SK-N-SH treated with all-trans-retinoic acid at 6 μM for 48 hours (cell line): ENCODE measurements at regions not wholly inside any gene's neighbourhood (a gene's known extent, or its start where the extent isn't known, plus 50 kb on each side); places are given as distances from the start of the nearest gene placed in this dataset.

Source experiments
- ATAC-seq: fragments of 200-7000 bp; cut with Tn5 transposase; 3 replicates; pipeline ENCODE4 v1.9.1; 2020; ENCODE audit warnings: mild to moderate bottlenecking, moderate library complexity
- ARNTL ChIP-seq: fragments of 450-650 bp; formaldehyde crosslinking; IDR thresholded peaks from 2 replicates; pipeline ENCODE4 v1.5.0; 2020; ENCODE audit warnings: low read depth, mild to moderate bottlenecking, moderate library complexity, borderline replicate concordance
- CREB5 ChIP-seq: fragments of 250-450 bp; sonication (Bioruptor Pico); IDR thresholded peaks from 2 replicates; pipeline ENCODE4 v1.5.1; 2020; ENCODE audit warnings: low read depth, mild to moderate bottlenecking, moderate library complexity
- CSDC2 ChIP-seq: fragments of 250-450 bp; sonication (Bioruptor Pico); IDR thresholded peaks from 2 replicates; pipeline ENCODE4 v1.5.0; 2020; ENCODE audit warnings: mild to moderate bottlenecking, moderate library complexity
- CSRNP3 ChIP-seq: fragments of 250-450 bp; sonication (Bioruptor Pico); IDR thresholded peaks from 2 replicates; pipeline ENCODE4 v1.5.1; 2021; ENCODE audit warnings: mild to moderate bottlenecking, moderate library complexity
- ESRRG ChIP-seq: fragments of 250-450 bp; sonication (Bioruptor Pico); IDR thresholded peaks from 2 replicates; pipeline ENCODE4 v1.6.1; 2021; ENCODE audit warnings: mild to moderate bottlenecking
- GLIS3 ChIP-seq: fragments of 250-450 bp; sonication (Bioruptor Pico); IDR thresholded peaks from 2 replicates; pipeline ENCODE4 v1.5.0; 2020; ENCODE audit warnings: mild to moderate bottlenecking, moderate library complexity
- OSR1 ChIP-seq: fragments of 250-450 bp; sonication (Bioruptor Pico); IDR thresholded peaks from 2 replicates; pipeline ENCODE4 v1.8.0; 2022; ENCODE audit warnings: moderate library complexity, mild to moderate bottlenecking, inconsistent platforms
- POU6F1 ChIP-seq: fragments of 250-450 bp; sonication (Bioruptor Pico); IDR thresholded peaks from 2 replicates; pipeline ENCODE4 v1.8.0; 2021; ENCODE audit warnings: low read depth, mild to moderate bottlenecking, moderate library complexity, borderline replicate concordance
- PPARA ChIP-seq: fragments of 250-450 bp; sonication (Bioruptor Pico); IDR thresholded peaks from 2 replicates; pipeline ENCODE4 v1.5.0; 2020; ENCODE audit warnings: mild to moderate bottlenecking, borderline replicate concordance
- RARB ChIP-seq: fragments of 250-450 bp; sonication (Bioruptor Pico); IDR thresholded peaks from 2 replicates; pipeline ENCODE4 v1.8.0; 2021; ENCODE audit warnings: mild to moderate bottlenecking, moderate library complexity
- SNAI2 ChIP-seq: fragments of 250-450 bp; sonication (Bioruptor Pico); IDR thresholded peaks from 2 replicates; pipeline ENCODE4 v1.5.0; 2020; ENCODE audit warnings: mild to moderate bottlenecking, moderate library complexity
- TCF4 ChIP-seq: fragments of 250-450 bp; sonication (Bioruptor Pico); IDR thresholded peaks from 2 replicates; pipeline ENCODE4 v1.8.0; 2021; ENCODE audit warnings: mild to moderate bottlenecking, moderate library complexity, borderline replicate concordance
- TOX ChIP-seq: fragments of 250-450 bp; sonication (Bioruptor Pico); IDR thresholded peaks from 2 replicates; pipeline ENCODE4 v1.8.0; 2021; ENCODE audit warnings: mild to moderate bottlenecking, moderate library complexity, borderline replicate concordance
- ZFP3 ChIP-seq: fragments of 250-450 bp; sonication (Bioruptor Pico); IDR thresholded peaks from 2 replicates; pipeline ENCODE4 v1.5.0; 2020; ENCODE audit warnings: mild to moderate bottlenecking, moderate library complexity
- ZFP30 ChIP-seq: fragments of 450-650 bp; formaldehyde crosslinking; IDR thresholded peaks from 2 replicates; pipeline ENCODE4 v1.5.0; 2022; ENCODE audit warnings: mild to moderate bottlenecking, moderate library complexity
- ZNF565 ChIP-seq: fragments of 450-650 bp; formaldehyde crosslinking; conservative IDR thresholded peaks from 2 replicates; pipeline ENCODE4 v1.5.0; 2020; ENCODE audit warnings: low read depth, mild to moderate bottlenecking, moderate library complexity
- ZNF70 ChIP-seq: fragments of 450-650 bp; formaldehyde crosslinking; IDR thresholded peaks from 2 replicates; pipeline ENCODE4 v1.5.0; 2020; ENCODE audit warnings: mild to moderate bottlenecking, moderate library complexity
- ZNF8 ChIP-seq: fragments of 450-650 bp; formaldehyde crosslinking; IDR thresholded peaks from 2 replicates; pipeline ENCODE4 v1.5.0; 2020; ENCODE audit warnings: mild to moderate bottlenecking, moderate library complexity
- TF ChIP-seq, protein P1 (sequence below): fragments of 250-450 bp; sonication (Bioruptor Pico); IDR thresholded peaks from 2 replicates; pipeline ENCODE4 v1.8.0; 2020; ENCODE audit warnings: mild to moderate bottlenecking, moderate library complexity, borderline replicate concordance
- TF ChIP-seq, protein P2 (sequence below): fragments of 250-450 bp; sonication (Bioruptor Pico); IDR thresholded peaks from 2 replicates; pipeline ENCODE4 v1.5.0; 2020; ENCODE audit warnings: mild to moderate bottlenecking, moderate library complexity

GRCh38 chr17:70577456-70577855 lies 408.1 kb downstream of the KCNJ2 start:
- no peak for ATAC-seq
- TF ChIP-seq SNAI2 (CRISPR knock-in tag): no peak
- no peak for TF ChIP-seq ARNTL
- no peak for TF ChIP-seq CSRNP3

DNA sequence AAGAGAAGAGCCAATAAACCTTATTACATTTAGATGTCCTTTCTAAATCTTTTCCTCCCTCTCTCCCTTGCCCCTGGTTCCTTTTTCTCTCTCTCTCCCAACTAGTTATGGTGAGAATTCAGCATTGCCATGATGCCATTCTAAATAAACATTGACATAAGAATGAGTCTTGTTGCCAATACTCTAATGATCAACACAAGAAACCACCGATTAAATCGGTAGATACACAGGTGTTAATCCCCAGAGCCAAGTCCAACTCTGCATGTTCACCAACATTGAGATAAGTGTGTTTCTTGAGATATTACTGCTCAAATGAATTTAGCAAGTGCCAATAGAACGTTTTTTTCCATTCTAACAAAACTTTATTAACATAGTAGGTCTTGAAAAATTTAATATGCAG lies 412.1 kb downstream of the KCNJ2 start:
- no peak for ATAC-seq
- no peak for TF ChIP-seq CSDC2 (CRISPR knock-in tag)
- no peak for TF ChIP-seq ZNF70 (CRISPR knock-in tag)
- TF ChIP-seq RARB (CRISPR knock-in tag): no peak
- no peak for TF ChIP-seq PPARA (CRISPR knock-in tag)
- TF ChIP-seq GLIS3 (CRISPR knock-in tag): no peak
- TF ChIP-seq TOX (CRISPR knock-in tag): no peak
- no peak for TF ChIP-seq CSRNP3
- no peak for TF ChIP-seq ZFP30
- TF ChIP-seq SNAI2 (CRISPR knock-in tag): no peak
- TF ChIP-seq POU6F1 (CRISPR knock-in tag): no peak
- TF ChIP-seq, protein P1, sequence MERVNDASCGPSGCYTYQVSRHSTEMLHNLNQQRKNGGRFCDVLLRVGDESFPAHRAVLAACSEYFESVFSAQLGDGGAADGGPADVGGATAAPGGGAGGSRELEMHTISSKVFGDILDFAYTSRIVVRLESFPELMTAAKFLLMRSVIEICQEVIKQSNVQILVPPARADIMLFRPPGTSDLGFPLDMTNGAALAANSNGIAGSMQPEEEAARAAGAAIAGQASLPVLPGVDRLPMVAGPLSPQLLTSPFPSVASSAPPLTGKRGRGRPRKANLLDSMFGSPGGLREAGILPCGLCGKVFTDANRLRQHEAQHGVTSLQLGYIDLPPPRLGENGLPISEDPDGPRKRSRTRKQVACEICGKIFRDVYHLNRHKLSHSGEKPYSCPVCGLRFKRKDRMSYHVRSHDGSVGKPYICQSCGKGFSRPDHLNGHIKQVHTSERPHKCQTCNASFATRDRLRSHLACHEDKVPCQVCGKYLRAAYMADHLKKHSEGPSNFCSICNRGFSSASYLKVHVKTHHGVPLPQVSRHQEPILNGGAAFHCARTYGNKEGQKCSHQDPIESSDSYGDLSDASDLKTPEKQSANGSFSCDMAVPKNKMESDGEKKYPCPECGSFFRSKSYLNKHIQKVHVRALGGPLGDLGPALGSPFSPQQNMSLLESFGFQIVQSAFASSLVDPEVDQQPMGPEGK (CRISPR knock-in tag): no peak
- TF ChIP-seq CREB5 (CRISPR knock-in tag): no peak
- no peak for TF ChIP-seq ZNF565 (CRISPR knock-in tag)
- TF ChIP-seq ARNTL: no peak
- no peak for TF ChIP-seq OSR1
- TF ChIP-seq TCF4 (CRISPR knock-in tag): no peak

GRCh38 chr17:70582777-70583176 lies 413.4 kb downstream of the KCNJ2 start:
- ATAC-seq: no peak
- TF ChIP-seq ARNTL (no peak), CREB5 (CRISPR knock-in tag) (no peak)

DNA sequence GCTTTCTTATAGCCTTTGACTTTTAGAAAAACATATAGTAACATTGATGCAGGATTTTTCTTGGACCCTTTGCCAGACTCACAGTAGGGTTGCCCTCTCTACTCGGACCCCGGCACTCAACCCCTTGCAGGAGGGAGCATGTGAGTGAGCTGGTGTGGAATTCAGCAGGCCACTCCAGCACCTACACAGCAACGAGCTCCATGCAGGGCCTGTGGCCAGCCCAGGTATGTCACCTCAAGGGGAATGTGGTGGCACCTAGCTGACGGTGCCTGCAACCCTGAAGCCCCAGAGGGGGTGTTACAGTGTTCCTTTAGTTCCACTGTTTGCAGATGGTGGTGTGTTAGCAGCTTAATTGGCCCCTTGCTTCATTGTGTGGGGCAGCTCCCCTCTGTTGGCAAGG lies 414.9 kb downstream of the KCNJ2 start:
- TF ChIP-seq ZNF8 (CRISPR knock-in tag) (no peak), RARB (CRISPR knock-in tag) (no peak), OSR1 (no peak), ZNF70 (CRISPR knock-in tag) (no peak), ESRRG (CRISPR knock-in tag) (no peak), CREB5 (CRISPR knock-in tag) (no peak), POU6F1 (CRISPR knock-in tag) (no peak), TOX (CRISPR knock-in tag) (no peak), ZFP3 (CRISPR knock-in tag) (no peak), PPARA (CRISPR knock-in tag) (no peak), TCF4 (CRISPR knock-in tag) (no peak)
- TF ChIP-seq, protein P2, sequence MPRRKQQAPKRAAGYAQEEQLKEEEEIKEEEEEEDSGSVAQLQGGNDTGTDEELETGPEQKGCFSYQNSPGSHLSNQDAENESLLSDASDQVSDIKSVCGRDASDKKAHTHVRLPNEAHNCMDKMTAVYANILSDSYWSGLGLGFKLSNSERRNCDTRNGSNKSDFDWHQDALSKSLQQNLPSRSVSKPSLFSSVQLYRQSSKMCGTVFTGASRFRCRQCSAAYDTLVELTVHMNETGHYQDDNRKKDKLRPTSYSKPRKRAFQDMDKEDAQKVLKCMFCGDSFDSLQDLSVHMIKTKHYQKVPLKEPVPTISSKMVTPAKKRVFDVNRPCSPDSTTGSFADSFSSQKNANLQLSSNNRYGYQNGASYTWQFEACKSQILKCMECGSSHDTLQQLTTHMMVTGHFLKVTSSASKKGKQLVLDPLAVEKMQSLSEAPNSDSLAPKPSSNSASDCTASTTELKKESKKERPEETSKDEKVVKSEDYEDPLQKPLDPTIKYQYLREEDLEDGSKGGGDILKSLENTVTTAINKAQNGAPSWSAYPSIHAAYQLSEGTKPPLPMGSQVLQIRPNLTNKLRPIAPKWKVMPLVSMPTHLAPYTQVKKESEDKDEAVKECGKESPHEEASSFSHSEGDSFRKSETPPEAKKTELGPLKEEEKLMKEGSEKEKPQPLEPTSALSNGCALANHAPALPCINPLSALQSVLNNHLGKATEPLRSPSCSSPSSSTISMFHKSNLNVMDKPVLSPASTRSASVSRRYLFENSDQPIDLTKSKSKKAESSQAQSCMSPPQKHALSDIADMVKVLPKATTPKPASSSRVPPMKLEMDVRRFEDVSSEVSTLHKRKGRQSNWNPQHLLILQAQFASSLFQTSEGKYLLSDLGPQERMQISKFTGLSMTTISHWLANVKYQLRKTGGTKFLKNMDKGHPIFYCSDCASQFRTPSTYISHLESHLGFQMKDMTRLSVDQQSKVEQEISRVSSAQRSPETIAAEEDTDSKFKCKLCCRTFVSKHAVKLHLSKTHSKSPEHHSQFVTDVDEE (CRISPR knock-in tag): no peak
- no peak for ATAC-seq
